Adrenal gland (tissue), 5 donors: ENCODE measurements at regions not wholly inside any gene's neighbourhood (a gene's known extent, or its start where the extent isn't known, plus 50 kb on each side); places are given as distances from the start of the nearest gene placed in this dataset.

Experiments
- CTCF ChIP-seq, 6 experiments: fragments of 450-650 bp in 4 of 6; fragments of 200-600 bp in 2 of 6; sonication (generic) in 1 of 6; IDR thresholded peaks; 1 replicate in 5 of 6; 2 replicates in 1 of 6; pipeline versions ENCODE4 v1.5.1 to v1.8.0; 2016 to 2021; ENCODE audit warnings: antibody characterized with exemption in 6 of 6, mild to moderate bottlenecking in 2 of 6, moderate library complexity in 1 of 6
- POLR2A ChIP-seq, 2 donors: fragments of 450-650 bp; IDR thresholded peaks; one replicate each; pipeline ENCODE4 v1.6.1; 2017; ENCODE audit warnings: antibody characterized with exemption in 2 of 2, mild to moderate bottlenecking in 2 of 2, moderate library complexity in 1 of 2
- donor health status: DM: no; HTN: no; CAD: no.

- TF ChIP-seq CTCF (IDR thresholded peaks at IDR 0.05) = no peak
- no peak for TF ChIP-seq POLR2A (IDR thresholded peaks at IDR 0.05)
Measured at GRCh38 chr20:6533761-6534479, 233.6 kb upstream of the BMP2 start.
